ENCODE measurements at regions not wholly inside any gene's neighbourhood (a gene's known extent, or its start where the extent isn't known, plus 50 kb on each side); places are given as distances from the start of the nearest gene placed in this dataset.
"Not testable (repeated sequence)": the region's sequence is repeated elsewhere in the genome, so short reads cannot be mapped to it uniquely, and the experiment has no call there.

DNA sequence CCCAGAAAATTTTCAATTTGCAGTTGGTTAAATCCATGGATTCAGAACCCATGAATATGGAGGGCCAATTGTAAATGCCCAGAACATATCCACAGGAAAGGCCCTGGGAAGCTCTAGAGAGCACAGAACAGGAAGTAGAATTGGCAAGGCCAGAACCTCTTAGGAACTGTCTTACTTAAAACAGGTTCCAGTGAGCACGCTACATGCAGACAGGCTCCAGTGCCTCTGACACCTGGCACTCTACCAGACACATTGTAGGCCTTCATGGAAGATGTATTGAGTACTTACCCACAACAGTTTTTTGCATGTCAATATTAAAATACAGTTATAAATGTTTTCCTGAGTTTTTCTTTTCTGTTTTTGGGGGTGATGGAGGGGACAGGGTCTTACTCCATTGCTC is 188.2 kb upstream of the FRMD6 start:
- no peak for DNase-seq (ENCODE audit: low read depth)
- TF ChIP-seq, protein P1, sequence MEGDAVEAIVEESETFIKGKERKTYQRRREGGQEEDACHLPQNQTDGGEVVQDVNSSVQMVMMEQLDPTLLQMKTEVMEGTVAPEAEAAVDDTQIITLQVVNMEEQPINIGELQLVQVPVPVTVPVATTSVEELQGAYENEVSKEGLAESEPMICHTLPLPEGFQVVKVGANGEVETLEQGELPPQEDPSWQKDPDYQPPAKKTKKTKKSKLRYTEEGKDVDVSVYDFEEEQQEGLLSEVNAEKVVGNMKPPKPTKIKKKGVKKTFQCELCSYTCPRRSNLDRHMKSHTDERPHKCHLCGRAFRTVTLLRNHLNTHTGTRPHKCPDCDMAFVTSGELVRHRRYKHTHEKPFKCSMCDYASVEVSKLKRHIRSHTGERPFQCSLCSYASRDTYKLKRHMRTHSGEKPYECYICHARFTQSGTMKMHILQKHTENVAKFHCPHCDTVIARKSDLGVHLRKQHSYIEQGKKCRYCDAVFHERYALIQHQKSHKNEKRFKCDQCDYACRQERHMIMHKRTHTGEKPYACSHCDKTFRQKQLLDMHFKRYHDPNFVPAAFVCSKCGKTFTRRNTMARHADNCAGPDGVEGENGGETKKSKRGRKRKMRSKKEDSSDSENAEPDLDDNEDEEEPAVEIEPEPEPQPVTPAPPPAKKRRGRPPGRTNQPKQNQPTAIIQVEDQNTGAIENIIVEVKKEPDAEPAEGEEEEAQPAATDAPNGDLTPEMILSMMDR (IDR thresholded peaks at IDR 0.05; ENCODE audit: insufficient read depth, low read depth, low read length): no peak
- no peak overlapping the region for H3K4me3 ChIP-seq (ENCODE audit: low read depth, low read length)

DNA sequence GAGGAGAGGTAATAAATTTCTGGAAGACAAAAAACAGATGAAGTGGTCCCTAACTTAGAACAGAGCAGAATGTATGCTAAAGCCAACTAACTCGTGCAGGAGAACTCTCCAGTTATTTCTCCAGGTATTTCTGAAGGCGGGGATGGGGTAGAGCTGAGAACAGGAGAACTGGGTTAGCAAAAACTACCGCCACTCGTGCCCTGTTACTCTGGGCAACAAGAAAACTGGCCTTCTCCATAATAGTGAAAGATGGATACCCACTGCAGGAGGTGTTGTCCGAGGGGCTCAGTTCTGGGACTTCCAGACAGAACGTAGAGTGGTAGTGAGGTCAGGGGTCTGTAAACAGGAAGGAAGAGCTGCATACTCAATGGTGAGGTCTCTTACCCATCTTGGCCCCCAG is 187.3 kb upstream of the FRMD6 start:
- no peak overlapping the region for H3K4me3 ChIP-seq (ENCODE audit: low read depth, low read length)
- TF ChIP-seq, protein P1 (IDR thresholded peaks at IDR 0.05; ENCODE audit: insufficient read depth, low read depth, low read length): no peak
- no peak for DNase-seq (ENCODE audit: low read depth)

DNA sequence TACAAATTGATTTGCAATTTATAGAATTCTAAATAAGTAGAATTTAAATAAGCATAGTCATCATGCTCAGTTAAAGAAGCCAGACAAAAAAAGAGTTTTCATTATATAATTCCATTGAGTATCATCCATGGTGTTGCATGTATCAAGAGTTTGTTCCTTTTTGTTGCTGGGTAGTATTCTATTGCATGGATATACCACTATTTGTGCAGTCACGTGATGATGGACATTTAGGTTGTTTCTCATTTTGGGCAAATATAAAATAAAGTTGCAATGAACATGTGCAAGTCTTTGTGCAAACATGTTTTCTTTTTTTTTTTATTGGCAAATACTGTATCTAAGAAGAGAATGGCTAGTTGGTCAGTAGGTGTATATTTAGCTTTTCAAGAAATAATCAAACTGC is 186.2 kb upstream of the FRMD6 start:
- no peak overlapping the region for H3K4me3 ChIP-seq (ENCODE audit: low read depth, low read length)
- TF ChIP-seq, protein P1 (IDR thresholded peaks at IDR 0.05; ENCODE audit: insufficient read depth, low read depth, low read length): no peak
- DNase-seq (ENCODE audit: low read depth): no peak

DNA sequence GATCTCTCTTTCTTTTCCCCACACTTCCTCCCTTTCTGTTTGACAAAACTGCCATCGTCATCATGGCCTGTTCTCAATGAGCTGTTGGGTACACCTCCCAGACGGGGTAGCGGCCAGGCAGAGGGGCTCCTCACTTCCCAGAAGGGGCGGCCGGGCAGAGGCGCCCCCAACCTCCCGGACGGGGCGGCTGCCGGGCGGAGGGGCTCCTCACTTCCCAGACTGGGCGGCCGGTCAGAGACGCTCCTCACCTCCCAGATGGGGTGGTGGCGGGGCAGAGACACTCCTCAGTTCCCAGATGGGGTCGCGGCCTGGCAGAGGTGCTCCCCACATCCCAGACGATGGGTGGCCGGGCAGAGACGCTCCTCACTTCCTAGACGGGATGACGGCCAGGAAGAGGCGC is 184.3 kb upstream of the FRMD6 start:
- not testable (repeated sequence) for DNase-seq (ENCODE audit: low read depth); H3K4me3 ChIP-seq (ENCODE audit: low read depth, low read length)

DNA sequence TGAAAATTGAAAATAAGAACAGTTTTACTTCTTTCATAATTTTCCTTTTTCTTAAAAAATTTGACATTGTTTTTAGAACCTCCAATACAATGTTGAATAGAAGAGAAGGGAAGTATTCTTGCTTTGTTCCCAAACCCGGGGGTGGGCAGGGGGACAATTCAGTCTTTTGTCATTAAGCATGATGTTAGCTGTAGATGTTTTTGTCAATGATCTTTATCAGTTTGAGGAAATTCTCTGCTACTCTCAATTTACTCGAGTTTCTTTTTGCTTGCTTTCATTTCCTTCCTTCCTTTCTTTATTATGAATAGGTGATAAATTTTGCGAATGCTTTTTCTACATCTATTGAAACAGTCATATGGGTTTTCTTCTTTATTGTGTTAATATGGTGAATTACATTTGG is 183.2 kb upstream of the FRMD6 start:
- no peak overlapping the region for H3K4me3 ChIP-seq (ENCODE audit: low read depth, low read length)
- no peak for DNase-seq (ENCODE audit: low read depth)
- TF ChIP-seq, protein P1 (IDR thresholded peaks at IDR 0.05; ENCODE audit: insufficient read depth, low read depth, low read length): no peak

DNA sequence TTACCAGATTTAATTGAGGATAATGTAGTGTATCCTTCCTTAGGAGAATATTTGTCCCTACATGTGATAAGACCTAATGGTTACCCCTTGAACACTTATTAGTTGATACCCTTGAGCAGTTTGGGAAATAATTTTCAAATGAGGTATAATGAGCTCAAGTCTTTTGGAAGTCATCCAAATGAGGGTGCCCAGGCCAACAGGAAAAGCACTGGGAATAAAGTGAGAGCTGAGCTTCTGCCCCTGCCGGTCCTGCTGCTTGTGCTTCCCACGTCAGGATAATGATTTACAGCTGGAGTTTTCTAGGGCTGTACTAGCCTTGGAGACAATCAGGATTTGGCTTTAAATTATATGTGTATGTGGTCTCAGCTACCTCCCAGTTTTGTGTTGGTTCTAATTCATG is 178.8 kb upstream of the FRMD6 start:
- H3K4me3 ChIP-seq (ENCODE audit: low read depth, low read length): no peak overlapping the region
- TF ChIP-seq, protein P1 (IDR thresholded peaks at IDR 0.05; ENCODE audit: insufficient read depth, low read depth, low read length): no peak
- peak; percentile 19 for DNase-seq (ENCODE audit: low read depth)

DNA sequence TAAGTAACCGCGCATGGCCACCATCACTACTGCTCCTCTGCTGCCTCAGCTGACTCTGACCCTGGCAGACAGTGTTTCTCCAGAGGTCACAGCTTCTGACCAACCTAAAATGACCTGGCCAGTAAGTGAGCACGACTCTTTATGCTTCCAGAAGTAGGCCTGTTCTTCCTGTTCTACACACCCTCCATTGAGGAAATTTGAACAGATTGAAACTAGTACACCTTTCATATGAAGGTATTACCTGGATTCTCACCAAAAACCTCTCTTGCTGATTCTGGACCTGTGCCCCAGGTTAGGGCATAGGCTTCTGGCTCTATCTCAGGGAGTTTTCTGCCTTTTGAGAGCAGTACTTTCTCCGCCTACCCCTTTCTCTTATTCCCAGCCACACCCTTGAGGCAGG is 178.4 kb upstream of the FRMD6 start:
- no peak for DNase-seq (ENCODE audit: low read depth)
- TF ChIP-seq, protein P1 (IDR thresholded peaks at IDR 0.05; ENCODE audit: insufficient read depth, low read depth, low read length): no peak
- H3K4me3 ChIP-seq (ENCODE audit: low read depth, low read length): no peak overlapping the region
